8988T (cell line): ENCODE measurements at regions not wholly inside any gene's neighbourhood (a gene's known extent, or its start where the extent isn't known, plus 50 kb on each side); places are given as distances from the start of the nearest gene placed in this dataset.
"Not testable (repeated sequence)": the region's sequence is repeated elsewhere in the genome, so short reads cannot be mapped to it uniquely, and the experiment has no call there.

ENCODE experiments used
- DNase-seq: peaks from one replicate; pipeline ENCODE4 v3.0.0; 2011

DNA sequence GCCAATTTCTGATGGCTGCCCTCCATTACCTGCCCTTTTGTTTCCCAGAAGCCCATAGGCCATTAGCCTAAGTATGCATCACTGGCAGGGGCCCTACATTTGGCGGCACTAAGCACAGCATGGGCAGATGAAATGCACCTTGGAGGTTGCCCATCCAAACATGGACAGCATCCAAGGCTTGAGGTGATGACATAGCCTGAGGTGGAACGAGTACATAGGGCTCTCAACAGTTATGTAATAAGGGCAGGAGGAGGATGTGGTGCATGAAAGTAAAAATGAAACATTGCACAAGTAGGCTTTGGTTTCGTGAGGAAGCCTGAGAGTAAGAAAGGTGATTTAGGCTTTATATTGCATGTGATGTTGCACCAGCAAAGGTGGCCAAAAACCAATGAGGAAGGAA is 148.1 kb downstream of the FAM76B start:
- no peak for DNase-seq

DNA sequence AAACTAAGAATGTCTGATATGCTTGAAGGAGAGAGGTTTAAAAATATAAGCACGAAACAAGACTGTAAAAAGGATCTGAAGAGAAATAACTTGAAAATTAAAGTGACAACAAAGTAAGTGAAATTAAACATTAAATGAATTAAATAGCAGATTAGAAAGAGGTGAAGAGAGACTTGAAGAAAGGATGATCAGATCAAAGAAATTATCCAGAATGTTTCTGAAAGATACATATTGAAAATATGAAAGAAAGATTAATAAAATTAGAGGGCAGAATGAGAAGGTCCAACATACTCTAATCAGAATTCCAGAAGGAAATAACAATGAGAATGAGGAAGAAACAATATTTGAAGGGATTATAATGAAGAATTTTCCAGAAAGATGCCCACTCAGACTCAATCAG is 151.1 kb downstream of the FAM76B start:
- no peak for DNase-seq

DNA sequence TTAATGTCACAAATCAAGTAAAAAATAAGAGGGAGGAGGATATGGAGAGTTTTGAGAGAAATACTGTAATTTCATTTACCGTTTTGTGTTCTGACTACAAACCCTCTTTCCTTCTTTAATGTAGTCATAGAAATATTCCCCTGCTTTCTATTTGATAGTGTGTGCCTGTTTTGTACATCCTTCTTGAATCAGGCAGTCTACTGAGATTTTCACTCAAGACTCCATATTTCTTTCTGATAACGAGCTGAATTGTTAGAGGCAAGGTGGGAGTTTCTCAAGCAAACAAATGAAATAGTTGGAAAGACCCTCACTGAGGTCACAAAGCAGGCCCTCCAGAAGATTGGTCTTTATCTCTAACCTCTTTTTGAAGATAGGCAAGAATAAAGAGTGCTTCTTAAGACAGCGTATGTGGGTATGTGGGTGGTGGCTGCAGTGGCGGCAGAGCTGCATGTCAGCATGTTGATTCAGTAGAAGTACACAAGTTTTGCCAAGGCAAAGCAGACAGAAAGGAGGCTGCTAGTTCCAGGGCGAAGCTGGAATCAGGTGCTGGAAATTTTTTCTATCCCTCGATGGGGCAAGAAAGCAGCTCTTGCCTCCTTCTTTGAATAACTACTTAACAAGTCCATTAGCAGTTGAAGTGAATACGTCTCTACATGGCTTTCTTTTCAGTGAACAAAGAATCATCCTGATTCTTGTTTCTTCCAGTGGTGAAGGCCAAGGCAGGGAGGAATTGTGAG is 164.2 kb downstream of the FAM76B start:
- DNase-seq = no peak

DNA sequence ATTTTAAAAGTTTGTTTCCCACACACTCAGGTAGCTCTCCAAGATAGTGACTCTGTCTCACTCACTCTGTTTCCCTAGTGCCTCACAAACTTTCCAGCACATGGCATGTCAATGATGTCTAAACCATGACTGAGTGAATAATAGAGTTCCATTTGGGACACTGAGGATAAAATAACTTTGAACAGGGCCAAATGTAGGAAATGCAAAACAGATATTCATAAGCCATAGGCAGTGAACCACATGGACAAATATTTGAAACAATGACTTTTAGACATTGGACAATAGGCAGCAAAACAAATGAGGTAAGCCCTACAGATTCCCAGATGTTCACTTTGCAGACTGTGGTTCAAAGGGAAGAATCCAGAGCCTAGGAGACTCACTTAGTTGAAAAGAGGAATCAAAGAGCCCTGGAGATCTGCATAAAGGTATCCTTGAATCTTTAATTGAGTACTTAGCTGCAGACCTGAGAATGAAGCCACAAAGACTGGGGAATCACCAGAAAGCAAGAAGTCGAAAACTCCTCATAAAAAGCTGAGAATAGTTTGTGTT is 173.3 kb downstream of the FAM76B start:
- DNase-seq = no peak

DNA sequence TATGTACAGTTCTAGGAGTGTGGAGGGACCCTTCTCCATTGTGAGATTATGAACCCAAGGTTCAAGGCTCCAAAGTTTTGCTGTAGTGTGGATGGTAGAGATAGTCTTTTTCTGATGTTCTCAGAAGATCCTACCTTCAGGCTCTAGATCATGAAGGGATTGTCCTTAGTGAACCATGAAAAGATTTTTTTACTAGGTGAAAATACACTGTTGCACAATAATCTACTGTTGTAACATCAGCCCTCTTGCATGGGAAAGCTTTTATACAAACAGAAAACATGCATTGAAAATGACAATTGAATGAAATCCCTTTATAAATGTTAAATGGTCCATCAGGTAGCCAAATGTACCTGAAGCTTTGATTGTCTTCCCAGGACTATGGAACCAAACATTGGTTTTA is 177.8 kb downstream of the FAM76B start:
- no peak for DNase-seq

DNA sequence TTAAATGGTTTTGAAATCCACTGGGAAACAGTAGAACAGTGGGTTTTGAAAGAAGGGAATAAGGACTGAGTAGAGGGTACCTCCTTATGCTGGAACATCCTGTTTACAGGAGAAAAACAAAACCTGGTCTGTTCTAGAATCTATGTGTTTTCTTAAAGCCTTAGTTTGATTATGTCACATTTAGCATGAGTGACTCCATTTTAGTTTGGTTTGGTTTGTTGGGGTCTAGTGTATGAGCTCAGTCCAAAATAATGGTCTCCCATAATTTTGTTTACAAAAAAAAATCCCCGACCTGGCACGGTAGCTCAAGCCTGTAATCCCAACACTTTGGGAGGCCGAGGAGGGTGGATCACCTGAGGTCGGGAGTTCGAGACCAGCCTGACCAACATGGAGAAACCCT is 179.4 kb downstream of the FAM76B start:
- not testable (repeated sequence) for DNase-seq

DNA sequence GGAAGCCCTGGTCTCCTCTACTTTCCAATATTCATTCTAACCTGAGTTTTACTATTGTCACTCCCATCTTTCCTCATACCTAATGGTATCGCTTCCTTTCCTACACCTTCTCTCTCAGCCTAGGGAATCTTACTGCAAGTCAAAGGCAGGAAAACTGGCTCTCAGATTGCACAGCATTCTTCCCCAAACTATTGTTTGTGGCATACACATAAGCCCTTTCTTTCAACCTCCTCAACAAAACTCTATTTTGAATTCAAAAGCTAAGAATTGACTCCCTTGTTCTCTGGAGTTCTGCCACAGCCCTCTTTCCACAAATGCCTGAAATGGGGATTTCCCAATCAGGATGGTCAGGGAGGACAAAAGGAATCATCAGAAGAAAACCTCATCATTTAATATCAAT is 181.5 kb downstream of the FAM76B start:
- DNase-seq = no peak

DNA sequence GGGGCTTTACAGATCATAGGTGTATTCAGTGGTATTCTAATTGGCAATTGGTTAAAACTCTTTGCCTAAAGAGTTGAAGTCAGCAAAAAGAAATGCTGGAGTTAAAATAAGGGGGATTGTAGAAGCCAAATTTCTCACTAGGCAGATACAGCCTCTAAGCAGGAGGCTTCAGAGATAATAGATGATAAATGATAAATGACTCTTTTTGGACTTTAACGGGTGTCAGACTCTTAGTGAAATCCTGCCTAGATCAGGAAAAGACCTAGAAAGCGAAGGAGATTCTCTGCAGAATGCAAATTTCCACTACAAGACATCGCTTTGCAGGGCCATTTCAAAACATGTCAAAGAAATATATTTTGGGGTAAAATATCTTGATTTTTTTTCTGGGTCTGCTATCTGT is 182.8 kb downstream of the FAM76B start:
- DNase-seq = no peak

DNA sequence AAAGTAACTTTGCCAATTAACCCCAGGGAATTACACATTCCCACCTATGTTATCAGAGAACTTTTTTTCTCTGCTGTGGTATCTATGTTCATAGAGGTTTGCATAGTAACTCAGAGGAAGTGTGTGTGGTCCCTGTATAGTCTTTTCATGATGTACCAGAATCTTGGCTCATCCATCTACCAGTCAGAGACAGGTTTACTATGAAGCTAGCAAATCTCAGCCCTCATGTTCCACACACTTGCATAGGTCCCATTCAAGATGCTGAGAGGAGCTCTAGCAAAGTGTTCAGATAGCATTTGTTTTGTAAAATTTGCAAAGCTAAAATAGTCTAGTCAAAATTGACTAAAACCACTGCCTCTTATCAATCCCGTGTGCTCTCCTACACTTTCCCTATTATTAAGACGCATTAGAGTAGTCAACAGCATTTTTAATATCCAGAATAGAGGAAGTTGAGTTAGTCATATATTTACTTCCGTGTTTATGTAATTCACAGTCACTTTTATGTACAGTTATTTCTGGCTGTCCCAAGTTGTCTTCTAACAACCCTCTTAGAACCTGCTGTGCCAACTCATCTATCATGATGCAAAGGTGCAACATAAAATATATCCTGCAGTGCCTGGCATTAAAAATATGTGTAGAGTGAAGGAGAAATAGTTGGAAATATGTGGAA is 184.2 kb downstream of the FAM76B start:
- DNase-seq = no peak

DNA sequence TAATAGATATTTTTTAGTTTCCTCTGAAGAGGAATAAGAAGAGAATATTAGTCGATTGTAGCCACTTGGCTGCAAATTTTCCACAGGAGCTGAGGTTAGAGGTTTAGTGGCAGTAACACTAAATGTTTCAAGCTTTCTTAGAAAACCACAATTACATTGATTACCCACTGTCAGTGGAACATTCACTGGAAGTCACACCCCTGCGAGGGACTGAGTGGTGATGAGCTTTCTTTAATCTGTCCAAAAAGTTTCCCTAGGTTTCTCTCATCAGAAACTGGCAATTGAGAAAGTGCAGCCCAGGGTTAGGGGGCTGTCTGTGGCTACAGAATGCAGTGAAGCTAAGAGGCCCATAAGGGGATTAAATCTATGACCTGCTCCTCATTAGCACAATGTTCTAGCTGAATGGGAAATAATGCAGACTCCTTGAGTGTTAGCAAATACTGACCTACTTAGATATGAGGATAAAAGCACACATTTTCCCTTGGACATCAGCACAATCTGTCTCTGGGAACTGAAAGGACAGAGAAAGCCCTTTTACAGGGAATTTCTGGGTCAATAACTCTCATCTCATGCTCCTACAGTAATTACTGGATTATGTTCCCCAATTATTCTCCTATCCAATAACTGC is 189.5 kb downstream of the FAM76B start:
- no peak for DNase-seq

DNA sequence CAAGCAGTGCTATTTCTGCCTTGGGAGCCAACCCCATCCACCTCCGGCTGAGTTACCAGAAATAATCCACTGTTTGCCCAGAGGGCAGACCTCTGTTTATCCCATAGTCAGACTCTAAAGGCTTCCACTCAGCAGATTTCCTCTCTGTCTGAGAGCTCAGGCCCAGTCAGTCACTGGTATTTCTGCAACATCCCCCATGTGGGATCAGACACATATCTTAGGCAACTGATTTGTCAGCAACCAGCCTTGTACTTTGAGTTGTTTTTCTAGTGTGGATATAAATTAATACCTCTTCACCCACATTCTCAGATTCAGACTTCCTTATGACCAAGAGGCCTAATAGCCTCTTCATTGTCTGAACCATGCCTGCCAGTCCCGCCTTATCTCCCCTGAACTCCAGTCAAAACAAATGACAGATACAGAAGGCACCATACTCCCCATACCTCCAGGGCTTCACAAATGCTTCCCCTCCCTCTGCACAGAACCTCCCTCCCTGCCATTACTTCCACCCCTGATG is 193.6 kb downstream of the FAM76B start:
- DNase-seq = no peak

DNA sequence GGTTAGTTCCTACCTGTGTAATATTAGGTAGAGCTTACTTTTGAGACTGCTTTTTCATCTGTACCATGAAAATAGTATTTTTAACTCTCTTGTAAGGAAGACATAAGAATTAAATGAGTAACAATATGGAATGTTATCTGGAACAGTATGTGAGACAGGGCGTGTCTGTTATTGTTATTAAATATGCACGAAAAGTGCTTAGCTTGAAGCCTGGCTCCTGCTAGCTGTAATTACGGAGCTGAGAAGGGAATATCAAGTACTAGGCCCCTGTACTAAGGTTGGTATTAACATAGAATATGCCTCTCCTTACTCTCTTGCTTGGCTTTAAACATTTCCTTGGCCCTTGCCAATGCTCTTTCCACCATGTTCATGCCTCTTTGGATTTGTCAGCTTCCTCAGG is 194.0 kb downstream of the FAM76B start:
- no peak for DNase-seq

DNA sequence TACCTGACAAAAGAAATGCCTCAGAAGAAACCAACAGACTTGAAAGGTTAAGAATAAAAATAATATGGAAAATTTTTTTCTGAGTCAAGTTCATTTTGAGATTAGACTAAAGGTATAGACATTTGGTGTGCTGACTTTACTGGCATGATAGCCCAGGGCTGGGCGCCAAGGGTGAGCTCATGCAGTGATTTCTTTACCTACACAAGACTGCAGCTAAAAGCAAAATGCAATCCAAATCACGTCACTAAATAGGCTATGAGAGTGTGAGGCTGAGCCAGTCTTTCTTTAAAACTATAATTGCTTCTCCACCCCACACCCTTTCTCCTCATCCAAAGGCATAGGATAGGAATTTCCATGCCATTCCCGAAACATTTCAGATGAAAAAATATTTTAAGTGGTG is 196.5 kb downstream of the FAM76B start:
- DNase-seq = no peak

DNA sequence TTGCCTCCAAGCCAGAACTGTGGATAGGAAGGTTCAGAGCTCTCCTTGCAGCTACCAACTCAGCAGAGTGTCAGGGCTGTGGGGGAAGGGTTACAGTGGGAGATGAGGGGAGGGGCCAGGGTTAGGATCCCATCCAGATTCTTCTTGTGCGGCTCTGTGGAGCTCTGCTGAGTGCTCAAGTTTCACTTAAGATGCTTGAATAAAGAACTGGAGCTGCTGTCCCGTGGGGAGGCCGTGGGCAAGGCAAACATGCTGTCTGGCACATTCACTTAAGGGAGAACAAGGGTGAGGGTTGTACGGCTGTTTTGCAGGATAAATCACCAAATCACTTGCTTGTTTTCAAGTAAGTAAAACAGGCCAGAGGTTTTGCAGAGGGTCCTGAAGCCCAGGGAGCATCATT is 197.1 kb downstream of the FAM76B start:
- no peak for DNase-seq

DNA sequence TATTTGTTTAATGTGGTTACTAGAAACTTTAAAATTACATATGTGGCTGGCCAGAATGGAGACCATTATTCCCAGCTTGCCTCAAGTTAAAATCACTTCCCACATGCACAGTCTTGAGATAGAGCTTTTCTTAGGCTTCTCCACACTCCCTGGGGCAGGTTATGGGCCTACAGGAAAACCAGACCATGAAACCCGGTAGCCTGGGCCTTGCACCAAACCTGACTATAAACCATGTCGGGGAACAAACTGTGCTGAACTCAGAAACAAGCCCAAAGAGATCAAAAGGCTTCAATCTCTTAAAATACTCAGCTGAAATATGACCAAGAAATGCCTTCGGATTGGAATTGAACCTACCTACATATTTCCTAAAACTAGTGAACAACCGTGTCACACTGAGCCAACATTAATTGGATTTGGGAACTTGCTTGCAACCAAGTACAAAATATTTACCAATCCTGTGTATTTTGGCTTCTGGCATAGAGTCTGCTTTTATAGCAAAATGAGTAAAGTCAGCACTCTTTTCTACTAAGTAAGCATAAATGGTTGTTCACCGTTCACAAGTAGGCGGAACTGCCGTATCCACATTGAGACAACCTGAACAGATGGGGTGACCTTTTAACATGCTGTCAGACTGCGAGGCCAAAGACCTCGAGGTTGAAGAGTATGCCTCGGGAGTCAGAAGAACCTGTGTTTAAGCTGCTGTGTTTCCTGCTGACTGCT is 199.5 kb downstream of the FAM76B start:
- DNase-seq = no peak

DNA sequence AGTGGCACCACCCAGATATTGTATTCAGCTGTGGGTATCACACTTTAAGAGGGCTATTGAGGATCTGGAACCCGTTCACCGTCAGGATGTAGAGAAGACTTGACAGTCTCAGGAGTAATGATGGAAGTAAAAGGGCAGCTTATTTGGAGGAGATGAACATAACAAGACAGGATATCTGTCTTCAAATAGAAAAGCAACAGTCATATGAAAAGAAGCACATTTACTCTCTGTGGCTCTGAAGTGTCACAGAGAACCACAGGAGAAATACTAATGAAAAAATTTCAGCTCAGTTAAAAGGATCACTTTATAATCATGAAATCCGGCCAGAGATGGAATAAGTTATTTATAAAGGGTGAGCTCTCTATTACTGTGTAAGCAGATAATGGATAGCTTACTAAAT is 200.8 kb downstream of the FAM76B start:
- no peak for DNase-seq

DNA sequence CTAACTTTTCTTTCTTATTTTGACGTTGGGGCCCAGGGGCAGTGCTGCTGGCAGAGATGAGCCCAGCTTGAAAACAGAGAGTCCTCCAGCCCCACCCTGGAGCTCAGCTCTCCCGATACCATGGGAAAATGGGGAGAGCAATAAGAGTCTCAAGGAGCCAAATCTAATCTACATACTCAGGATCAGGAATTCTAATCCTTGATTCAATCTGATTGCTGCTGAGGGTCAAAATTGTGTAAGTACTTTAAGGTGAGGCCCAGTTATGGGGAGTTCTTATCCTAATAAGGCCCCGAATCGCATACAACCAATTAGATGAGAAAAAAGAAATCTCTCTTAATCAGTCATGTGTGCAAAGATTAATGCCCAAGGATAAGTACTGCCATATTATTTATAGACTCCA is 202.9 kb downstream of the FAM76B start:
- DNase-seq = no peak

DNA sequence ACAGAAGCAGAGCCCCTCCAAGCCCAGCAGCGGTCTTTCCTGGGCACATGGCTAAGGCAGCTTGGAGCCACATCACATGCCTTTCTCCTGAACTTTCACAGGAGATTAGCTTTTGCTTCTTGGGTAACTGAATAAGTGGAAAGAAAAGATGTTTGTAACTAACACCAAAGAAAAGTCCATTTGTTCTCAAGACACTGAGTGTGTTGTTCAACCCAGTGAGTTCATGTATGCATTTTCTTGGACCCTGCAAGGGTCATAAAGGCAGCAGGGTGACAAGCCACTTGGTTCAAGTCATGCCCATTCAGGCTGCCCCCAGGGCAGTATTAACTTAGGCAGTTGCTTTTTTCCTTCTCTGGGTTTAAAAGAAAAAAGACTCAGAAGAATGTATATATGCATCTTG is 203.4 kb downstream of the FAM76B start:
- no peak for DNase-seq

DNA sequence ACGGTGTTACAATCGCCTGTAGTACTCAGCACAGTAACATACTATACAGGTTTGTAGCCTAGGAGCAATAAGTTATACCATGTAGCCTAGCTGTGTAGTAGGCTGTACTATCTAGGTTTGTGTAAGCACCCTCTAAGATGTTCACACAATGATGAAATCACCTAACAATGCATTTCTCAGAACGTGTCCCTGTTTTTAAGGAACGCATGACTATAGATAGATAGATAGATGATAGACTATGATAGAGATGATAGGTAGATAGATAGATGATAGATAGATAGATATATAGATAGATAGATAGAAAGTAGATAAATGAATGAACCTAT is 203.9 kb downstream of the FAM76B start:
- no peak for DNase-seq

DNA sequence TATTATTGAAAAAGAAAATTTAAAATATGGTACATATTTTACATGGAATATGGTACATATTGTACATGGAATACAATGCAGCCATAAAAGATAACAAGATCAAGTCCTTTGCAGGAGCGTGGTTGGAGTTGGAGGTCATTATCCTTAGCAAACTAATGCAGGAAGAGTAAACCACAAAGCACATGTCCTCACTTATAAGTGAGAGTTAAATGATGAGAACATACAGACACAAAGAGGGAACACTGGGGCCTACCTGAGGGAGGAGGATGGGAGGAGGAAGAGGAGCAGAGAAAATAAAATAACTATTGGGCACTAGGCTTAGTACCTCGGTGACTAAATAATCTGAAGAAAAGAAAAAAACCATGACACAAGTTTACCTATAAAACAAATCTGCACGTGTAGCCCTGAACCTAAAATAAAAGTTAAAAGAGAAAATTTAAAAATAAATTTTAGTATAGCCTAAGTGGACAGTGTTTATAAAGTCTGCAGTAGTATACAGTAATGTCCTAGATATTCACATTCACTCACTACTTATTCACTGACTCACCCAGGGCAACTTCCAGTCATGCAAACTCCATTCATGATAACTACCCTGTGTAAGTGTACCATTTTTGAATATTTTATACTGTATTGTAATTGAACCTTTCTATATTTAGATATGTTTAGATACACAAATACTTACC is 204.4 kb downstream of the FAM76B start:
- DNase-seq = no peak

DNA sequence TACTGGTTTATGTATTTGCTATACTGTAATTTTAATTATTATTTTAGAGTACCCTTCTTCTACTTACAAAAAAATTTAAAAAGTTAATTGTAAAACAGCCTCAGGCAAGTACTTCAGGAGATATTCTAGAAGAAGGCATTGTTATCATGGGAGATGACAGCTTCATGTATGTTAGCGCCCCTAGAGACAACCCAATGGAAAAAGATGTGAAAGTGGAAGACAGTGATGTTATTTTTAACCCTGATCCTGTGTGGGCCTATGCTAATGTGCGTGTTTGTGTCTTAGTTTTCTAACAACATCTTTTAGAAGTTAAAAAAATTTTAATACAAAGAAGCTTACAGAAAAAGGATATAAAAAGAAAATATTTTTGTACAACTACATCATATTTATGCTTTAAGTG is 205.0 kb downstream of the FAM76B start:
- no peak for DNase-seq

DNA sequence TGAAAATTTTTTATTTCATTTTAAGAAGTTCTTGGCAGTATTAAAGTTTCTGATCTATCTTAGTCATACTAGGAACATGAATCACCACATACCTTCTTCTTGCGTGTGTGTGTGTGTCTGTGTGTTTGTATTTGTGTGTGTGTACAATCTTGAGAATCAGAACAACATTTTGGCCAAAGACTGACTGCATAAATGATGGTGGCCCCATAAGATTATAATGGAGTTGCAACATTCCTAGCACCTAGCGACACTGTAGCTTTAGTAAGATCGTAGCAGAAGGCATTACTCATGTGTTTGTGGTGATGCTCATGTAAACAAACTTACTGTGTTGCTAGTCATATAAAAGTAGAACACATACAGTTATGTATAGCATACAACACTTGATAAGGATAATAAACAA is 205.4 kb downstream of the FAM76B start:
- DNase-seq = no peak
